ENCODE measurements at regions not wholly inside any gene's neighbourhood (a gene's known extent, or its start where the extent isn't known, plus 50 kb on each side); places are given as distances from the start of the nearest gene placed in this dataset.

DNA sequence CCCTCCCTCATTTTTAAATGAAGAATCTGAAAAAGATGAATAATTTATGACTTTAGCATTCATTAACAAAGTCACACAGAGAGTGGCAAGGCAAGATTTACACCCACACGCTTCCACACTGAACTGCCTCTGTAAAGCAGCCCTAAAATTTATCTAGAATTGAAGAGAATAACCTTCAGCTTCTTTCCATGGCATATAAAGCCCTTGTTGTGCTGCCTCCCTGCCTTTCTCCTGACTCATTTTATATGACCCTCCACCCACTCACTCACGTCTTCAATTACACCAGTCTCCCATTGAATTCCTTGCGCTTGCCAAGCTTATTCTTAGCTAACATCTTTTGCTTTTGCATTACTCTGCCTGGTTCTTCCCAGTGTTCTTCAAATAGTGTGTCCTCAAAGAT lies 2649.3 kb downstream of the PCDH7 start:
- no peak overlapping the region for H3K4me3 ChIP-seq (ENCODE audit: low read depth, low read length, poor library complexity, severe bottlenecking)
- no peak overlapping the region for H3K4me2 ChIP-seq (ENCODE audit: low read length)
- H3K9me2 ChIP-seq (ENCODE audit: insufficient read depth, low read length): no peaks in the 10 kb centered on the region
- intact Hi-C loops (cut with micrococcal nuclease; ENCODE audit: unreplicated experiment): no loop called here
- H3K36me3 ChIP-seq (ENCODE audit: insufficient read depth, low read length): no peaks in the 10 kb centered on the region
- no peaks in the 10 kb centered on the region for H3K4me1 ChIP-seq (ENCODE audit: insufficient read depth, low read length, poor library complexity, severe bottlenecking)
- BruUV-seq (replicated peaks): no TSS peak
- H3K79me2 ChIP-seq (ENCODE audit: insufficient read depth, low read depth, low read length): no peaks in the 10 kb centered on the region
- ChIA-PET POLR2A (no interaction called here), CTCF (ENCODE audit: unreplicated experiment) (no interaction called here)
- TF ChIP-seq, protein P1, sequence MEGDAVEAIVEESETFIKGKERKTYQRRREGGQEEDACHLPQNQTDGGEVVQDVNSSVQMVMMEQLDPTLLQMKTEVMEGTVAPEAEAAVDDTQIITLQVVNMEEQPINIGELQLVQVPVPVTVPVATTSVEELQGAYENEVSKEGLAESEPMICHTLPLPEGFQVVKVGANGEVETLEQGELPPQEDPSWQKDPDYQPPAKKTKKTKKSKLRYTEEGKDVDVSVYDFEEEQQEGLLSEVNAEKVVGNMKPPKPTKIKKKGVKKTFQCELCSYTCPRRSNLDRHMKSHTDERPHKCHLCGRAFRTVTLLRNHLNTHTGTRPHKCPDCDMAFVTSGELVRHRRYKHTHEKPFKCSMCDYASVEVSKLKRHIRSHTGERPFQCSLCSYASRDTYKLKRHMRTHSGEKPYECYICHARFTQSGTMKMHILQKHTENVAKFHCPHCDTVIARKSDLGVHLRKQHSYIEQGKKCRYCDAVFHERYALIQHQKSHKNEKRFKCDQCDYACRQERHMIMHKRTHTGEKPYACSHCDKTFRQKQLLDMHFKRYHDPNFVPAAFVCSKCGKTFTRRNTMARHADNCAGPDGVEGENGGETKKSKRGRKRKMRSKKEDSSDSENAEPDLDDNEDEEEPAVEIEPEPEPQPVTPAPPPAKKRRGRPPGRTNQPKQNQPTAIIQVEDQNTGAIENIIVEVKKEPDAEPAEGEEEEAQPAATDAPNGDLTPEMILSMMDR (conservative IDR thresholded peaks at IDR 0.05; ENCODE audit: low read length): no peak
- no peak for TF ChIP-seq EZH2phosphoT487 (IDR thresholded peaks at IDR 0.05; ENCODE audit: borderline replicate concordance, low read depth, low read length)
- no peak overlapping the region for H3K27ac ChIP-seq (ENCODE audit: low read depth, low read length, poor library complexity, severe bottlenecking)
- no peaks in the 10 kb centered on the region for H4K20me1 ChIP-seq (ENCODE audit: insufficient read depth, low read length)
- DNase-seq (ENCODE audit: low spot score): no peak
- no peak overlapping the region for H2AFZ ChIP-seq (ENCODE audit: low read length)
- H3K9me3 ChIP-seq (ENCODE audit: low read length): peaks cover under 1% of the 10 kb centered on the region; the same call in 1 of the 2 replicates

DNA sequence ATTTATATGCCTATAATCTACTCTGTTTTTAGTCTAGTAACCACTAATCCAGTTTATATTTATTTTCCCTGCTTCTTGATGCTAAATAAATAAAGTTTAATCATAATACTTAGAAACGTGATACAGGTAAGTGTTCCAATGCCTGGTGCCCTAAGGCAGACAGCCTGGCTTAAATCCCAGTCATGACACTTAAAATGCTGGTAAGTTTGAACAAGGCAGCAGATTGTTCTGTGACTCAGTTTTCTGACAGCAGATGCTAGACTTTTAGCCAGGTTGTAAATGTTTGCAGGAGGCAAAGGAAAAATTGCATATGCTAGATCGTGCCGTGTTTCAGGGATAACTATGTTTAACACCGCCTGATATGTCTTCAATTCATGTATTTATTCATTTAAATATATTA lies 2661.6 kb downstream of the PCDH7 start:
- TF ChIP-seq, protein P1 (conservative IDR thresholded peaks at IDR 0.05; ENCODE audit: low read length): no peak
- intact Hi-C loops (cut with micrococcal nuclease; ENCODE audit: unreplicated experiment): no loop called here
- CTCF ChIA-PET (ENCODE audit: unreplicated experiment): no interaction called here
- Histone ChIP-seq H3K4me3 (ENCODE audit: low read depth, low read length, poor library complexity, severe bottlenecking) (no peak overlapping the region), H4K20me1 (ENCODE audit: insufficient read depth, low read length) (no peaks in the 10 kb centered on the region), H3K27ac (ENCODE audit: low read depth, low read length, poor library complexity, severe bottlenecking) (no peak overlapping the region), H2AFZ (ENCODE audit: low read length) (no peak overlapping the region), H3K79me2 (ENCODE audit: insufficient read depth, low read depth, low read length) (no peaks in the 10 kb centered on the region), H3K9me2 (ENCODE audit: insufficient read depth, low read length) (no peaks in the 10 kb centered on the region), H3K9me3 (ENCODE audit: low read length) (no peaks in the 10 kb centered on the region), H3K4me1 (ENCODE audit: insufficient read depth, low read length, poor library complexity, severe bottlenecking) (no peaks in the 10 kb centered on the region), H3K36me3 (ENCODE audit: insufficient read depth, low read length) (no peaks in the 10 kb centered on the region), H3K4me2 (ENCODE audit: low read length) (no peak overlapping the region)
- no peak for DNase-seq (ENCODE audit: low spot score)
- BruUV-seq (replicated peaks): no TSS peak
- POLR2A ChIA-PET: interaction anchor here (1.0 kb wide), 1 partner anchor 10 kb away, joined by 3 read pairs; no protein-coding TSS in a partner anchor

DNA sequence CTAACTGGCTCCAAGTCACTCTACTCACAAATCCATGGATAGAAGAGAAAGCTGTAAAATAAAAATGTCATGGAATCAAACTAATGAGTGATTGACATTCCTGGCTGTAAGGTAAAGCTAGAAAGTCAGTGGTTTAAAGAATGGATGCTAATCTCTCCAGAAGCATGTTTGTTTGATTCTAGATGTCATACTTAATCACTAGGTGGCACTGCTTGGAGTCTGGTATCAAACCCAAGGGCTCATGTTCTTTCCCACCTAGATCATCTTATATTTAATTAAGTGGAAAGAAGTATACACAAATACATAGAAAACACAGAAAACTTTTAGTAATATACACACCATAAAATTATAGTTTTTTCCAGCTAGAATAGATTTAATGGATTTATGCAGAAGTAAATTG lies 2666.6 kb downstream of the PCDH7 start:
- H3K36me3 ChIP-seq (ENCODE audit: insufficient read depth, low read length): no peaks in the 10 kb centered on the region
- H3K4me2 ChIP-seq (ENCODE audit: low read length): no peak overlapping the region
- H3K79me2 ChIP-seq (ENCODE audit: insufficient read depth, low read depth, low read length): no peaks in the 10 kb centered on the region
- H4K20me1 ChIP-seq (ENCODE audit: insufficient read depth, low read length): no peaks in the 10 kb centered on the region
- H2AFZ ChIP-seq (ENCODE audit: low read length): no peak overlapping the region
- CTCF ChIA-PET (ENCODE audit: unreplicated experiment): no interaction called here
- no peaks in the 10 kb centered on the region for H3K9me2 ChIP-seq (ENCODE audit: insufficient read depth, low read length)
- no peak overlapping the region for H3K27ac ChIP-seq (ENCODE audit: low read depth, low read length, poor library complexity, severe bottlenecking)
- H3K4me1 ChIP-seq (ENCODE audit: insufficient read depth, low read length, poor library complexity, severe bottlenecking): no peaks in the 10 kb centered on the region
- H3K4me3 ChIP-seq (ENCODE audit: low read depth, low read length, poor library complexity, severe bottlenecking): no peak overlapping the region
- no peak for DNase-seq (ENCODE audit: low spot score)
- intact Hi-C loops (cut with micrococcal nuclease; ENCODE audit: unreplicated experiment): no loop called here
- TF ChIP-seq EZH2phosphoT487 (IDR thresholded peaks at IDR 0.05; ENCODE audit: borderline replicate concordance, low read depth, low read length): no peak
- TF ChIP-seq, protein P1 (conservative IDR thresholded peaks at IDR 0.05; ENCODE audit: low read length): peak; percentile 37; the same call in 1 of the 2 replicates
- POLR2A ChIA-PET: interaction anchor here (0.9 kb wide), 1 partner anchor 1975 kb away, joined by 5 read pairs; no protein-coding TSS in a partner anchor
- H3K9me3 ChIP-seq (ENCODE audit: low read length): no peaks in the 10 kb centered on the region
- BruUV-seq (replicated peaks): no TSS peak
